Astrocyte of the spinal cord (primary cell): ENCODE measurements at regions not wholly inside any gene's neighbourhood (a gene's known extent, or its start where the extent isn't known, plus 50 kb on each side); places are given as distances from the start of the nearest gene placed in this dataset.
"Not testable (repeated sequence)": the region's sequence is repeated elsewhere in the genome, so short reads cannot be mapped to it uniquely, and the experiment has no call there.

Experiments used
- DNase-seq: peaks from one replicate; pipeline ENCODE4 v3.0.0; 2011; ENCODE audit warnings: low read depth, low spot score
- H3K4me3 ChIP-seq: 2 replicates; pipeline ENCODE4 v1.5.1; 2011; ENCODE audit warnings: low read depth, mild to moderate bottlenecking, low read length, moderate library complexity
- CTCF ChIP-seq: IDR thresholded peaks from 2 replicates; pipeline ENCODE4 v1.5.1; 2012; ENCODE audit warnings: low read depth, mild to moderate bottlenecking, low read length, inconsistent platforms
- in situ Hi-C: cut with HindIII; loops from 2 replicates; pipeline ENCODE4 v1.10.0; 2017; ENCODE audit warnings: low sequenced_read_pairs

- no peak overlapping the region for H3K4me3 ChIP-seq
- DNase-seq = no peak
- in situ Hi-C loops = no loop called here
- TF ChIP-seq CTCF = no peak
Observed at GRCh38 chrX:116757491-116757890, 294.7 kb upstream of the CT83 start.

- no peak overlapping the region for H3K4me3 ChIP-seq
- DNase-seq = no peak
- no peak for TF ChIP-seq CTCF
- in situ Hi-C loops = no loop called here
Observed at GRCh38 chrX:116756958-116757357, 294.2 kb upstream of the CT83 start.

DNA sequence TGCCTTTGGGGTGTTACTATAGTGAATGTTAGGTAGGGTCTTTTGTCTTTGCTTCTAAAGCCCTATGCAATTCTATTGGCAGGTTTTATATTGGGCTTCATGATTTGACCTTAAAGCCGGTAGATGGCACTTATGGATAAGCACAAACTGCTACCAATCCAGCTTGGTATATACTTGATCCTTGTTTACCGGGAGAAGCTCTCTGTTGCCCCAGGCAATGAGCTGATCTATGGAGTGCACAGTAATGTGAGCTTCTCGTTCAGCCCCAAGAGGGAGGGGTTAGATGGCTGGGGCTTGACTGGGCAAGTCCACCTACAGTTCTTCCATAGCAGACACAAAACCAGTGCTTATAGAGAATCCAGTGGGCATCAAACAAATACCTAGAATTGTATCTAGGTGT, 287.2 kb upstream of the CT83 start:
- DNase-seq = no peak
- in situ Hi-C loops = no loop called here
- H3K4me3 ChIP-seq = no peak overlapping the region
- TF ChIP-seq CTCF = no peak

DNA sequence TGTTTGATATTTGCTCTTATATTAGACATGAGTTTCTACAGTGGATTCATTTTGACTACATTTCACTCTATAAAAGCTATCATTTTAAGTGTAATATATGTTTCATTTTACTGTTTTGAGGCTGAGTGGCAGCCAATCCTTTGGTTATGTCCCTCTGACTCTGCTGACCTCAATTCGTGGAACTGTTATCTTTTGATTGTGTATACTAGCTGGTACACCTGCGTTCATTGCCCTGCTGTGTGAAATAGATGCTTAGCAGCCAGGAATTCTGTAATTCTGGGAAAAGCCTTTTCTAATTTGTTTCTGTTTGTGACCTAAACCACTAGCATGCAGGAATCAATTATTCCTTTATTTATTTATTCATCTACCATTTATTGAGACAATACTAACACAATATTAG, 269.4 kb upstream of the CT83 start:
- TF ChIP-seq CTCF = no peak
- in situ Hi-C loops = no loop called here

DNA sequence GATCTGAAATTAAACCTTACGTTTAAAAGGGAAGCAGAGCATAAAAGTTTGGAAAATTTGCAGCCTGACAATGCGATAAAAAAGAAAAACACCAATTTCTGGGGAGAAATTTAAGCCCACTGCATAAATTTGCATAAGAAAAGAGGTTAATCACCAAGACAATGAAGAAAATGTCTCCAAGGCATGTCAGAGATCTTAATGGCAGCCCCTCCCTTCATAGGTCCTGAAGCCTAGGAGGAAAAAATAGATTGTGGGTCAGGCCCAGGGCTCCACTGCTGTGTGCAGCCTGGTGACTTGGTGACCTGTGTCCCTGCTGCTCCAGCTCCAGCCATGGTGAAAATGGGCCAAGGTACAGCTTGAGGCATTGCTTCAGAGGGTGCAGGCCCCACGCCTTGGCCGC, 264.0 kb upstream of the CT83 start:
- no peak overlapping the region for H3K4me3 ChIP-seq
- no peak for DNase-seq
- no peak for TF ChIP-seq CTCF
- in situ Hi-C loops = no loop called here

More for the DNA sequence above, 269.4 kb upstream of the CT83 start:
- H3K4me3 ChIP-seq = no peak overlapping the region
- DNase-seq = no peak

- DNase-seq = no peak
- no peak overlapping the region for H3K4me3 ChIP-seq
- in situ Hi-C loops = no loop called here
- TF ChIP-seq CTCF = no peak
Observed at GRCh38 chrX:116694046-116694445, 231.3 kb upstream of the CT83 start.

DNA sequence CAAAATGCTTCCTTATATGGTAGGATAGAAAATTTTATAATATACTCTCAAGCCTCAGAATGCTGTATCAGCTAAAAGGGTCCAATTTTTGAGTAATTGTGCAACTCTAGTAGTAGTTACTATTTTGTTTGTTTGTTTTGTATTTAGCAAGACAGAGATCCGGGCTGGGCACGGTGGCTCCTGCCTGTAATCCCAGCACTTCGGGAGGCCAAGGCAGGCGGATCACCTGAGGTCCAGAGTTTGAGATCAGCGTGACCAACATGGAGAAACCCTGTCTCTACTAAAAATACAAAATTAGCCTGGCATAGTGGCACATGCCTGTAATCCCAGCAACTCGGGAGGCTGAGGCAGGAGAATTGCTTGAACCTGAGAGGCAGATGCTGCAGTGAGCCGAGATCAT, 216.8 kb upstream of the CT83 start:
- H3K4me3 ChIP-seq, DNase-seq, in situ Hi-C loops: not testable (repeated sequence)
